Amygdala (tissue), 56 donors: ENCODE measurements at regions not wholly inside any gene's neighbourhood (a gene's known extent, or its start where the extent isn't known, plus 50 kb on each side); places are given as distances from the start of the nearest gene placed in this dataset.
"Not testable (repeated sequence)": the region's sequence is repeated elsewhere in the genome, so short reads cannot be mapped to it uniquely, and the experiment has no call there.

ENCODE experiments used
- DNase-seq, 56 donors: peaks; one replicate each; lab custom pipeline; 2025; lab: John Stamatoyannopoulos, UW

- no peak for DNase-seq
Measured at GRCh38 chr11:21912285-21912684, 280.6 kb upstream of the ANO5 start.

- DNase-seq, result no peak
Measured at GRCh38 chr11:21921151-21921550, 271.7 kb upstream of the ANO5 start.

GRCh38 chr11:21924262-21924661 lies 268.6 kb upstream of the ANO5 start:
- no peak for DNase-seq

- DNase-seq, result no peak
Measured at GRCh38 chr11:21927628-21928027, 265.3 kb upstream of the ANO5 start.

- no peak for DNase-seq
Measured at GRCh38 chr11:21928847-21929246, 264.0 kb upstream of the ANO5 start.

- no peak for DNase-seq
Measured at GRCh38 chr11:21930408-21930807, 262.5 kb upstream of the ANO5 start.

GRCh38 chr11:21931436-21932101 lies 261.3 kb upstream of the ANO5 start:
- DNase-seq, result no peak

GRCh38 chr11:21933095-21933494 lies 259.8 kb upstream of the ANO5 start:
- DNase-seq, result no peak

- no peak for DNase-seq
Measured at GRCh38 chr11:21944577-21944976, 248.3 kb upstream of the ANO5 start.

GRCh38 chr11:21948876-21949275 lies 244.0 kb upstream of the ANO5 start:
- no peak for DNase-seq

GRCh38 chr11:21949763-21950413 lies 243.0 kb upstream of the ANO5 start:
- no peak for DNase-seq

- no peak for DNase-seq
Measured at GRCh38 chr11:21963013-21963412, 229.9 kb upstream of the ANO5 start.

GRCh38 chr11:21965221-21965620 lies 227.7 kb upstream of the ANO5 start:
- no peak for DNase-seq

GRCh38 chr11:21968702-21969101 lies 224.2 kb upstream of the ANO5 start:
- no peak for DNase-seq

- no peak for DNase-seq
Measured at GRCh38 chr11:21969841-21970240, 223.0 kb upstream of the ANO5 start.

- DNase-seq, result no peak
Measured at GRCh38 chr11:21975242-21975641, 217.6 kb upstream of the ANO5 start.

GRCh38 chr11:21976210-21976609 lies 216.7 kb upstream of the ANO5 start:
- DNase-seq, result no peak

GRCh38 chr11:21983431-21983830 lies 209.5 kb upstream of the ANO5 start:
- no peak for DNase-seq

GRCh38 chr11:21986361-21986760 lies 206.5 kb upstream of the ANO5 start:
- no peak for DNase-seq

GRCh38 chr11:21987261-21987660 lies 205.6 kb upstream of the ANO5 start:
- no peak for DNase-seq

GRCh38 chr11:21988477-21988876 lies 204.4 kb upstream of the ANO5 start:
- DNase-seq, result no peak

GRCh38 chr11:22001803-22002202 lies 191.1 kb upstream of the ANO5 start:
- not testable (repeated sequence) for DNase-seq

GRCh38 chr11:22006901-22007300 lies 186.0 kb upstream of the ANO5 start:
- DNase-seq, result no peak
